ENCODE measurements at regions not wholly inside any gene's neighbourhood (a gene's known extent, or its start where the extent isn't known, plus 50 kb on each side); places are given as distances from the start of the nearest gene placed in this dataset.

- intact Hi-C loops (cut with micrococcal nuclease) = no loop called here
- no peaks in the 10 kb centered on the region for H3K36me3 Mint-ChIP-seq
- H3K4me3 Mint-ChIP-seq = no peak overlapping the region
These were observed 366.6 kb upstream of the CCL2 start for GRCh38 chr17:33888455-33888854.

GRCh38 chr17:33889040-33889439 is 366.0 kb upstream of the CCL2 start:
- H2AFZ ChIP-seq (ENCODE audit: insufficient read depth, low read depth, low read length, poor library complexity, severe bottlenecking) = no peak overlapping the region
- H3K79me2 ChIP-seq (ENCODE audit: insufficient read depth, low read length) = no peaks in the 10 kb centered on the region
- H3K36me3 ChIP-seq (replicated peaks in 1 of 2; ENCODE audit: control insufficient read depth in 1 of 2, insufficient read depth in 2 of 2, low read length in 2 of 2) = no peaks in the 10 kb centered on the region
- H3K4me3 ChIP-seq (replicated peaks in 1 of 3; ENCODE audit: low read depth in 2 of 3, low read length in 3 of 3) = no peak overlapping the region
- WGBS (ENCODE audit: insufficient coverage) = 0% methylated on average over 1 of the region's 2 CpGs
- intact Hi-C loops (cut with micrococcal nuclease) = no loop called here
- no peak overlapping the region for H3K27ac Mint-ChIP-seq
- H3K27me3 Mint-ChIP-seq (ENCODE audit: low read depth in 3 of 3) = peaks cover 0 to 13% (median 3%) of the 10 kb centered on the region in 3 donors
- no peaks in the 10 kb centered on the region for H3K9me3 ChIP-seq (replicated peaks in 1 of 2; ENCODE audit: control insufficient read depth in 1 of 2, insufficient read depth in 1 of 2, low read length in 2 of 2)
- H3K27ac ChIP-seq (ENCODE audit: low read depth in 1 of 2, low read length in 2 of 2) = no peak overlapping the region
- no peaks in the 10 kb centered on the region for H3K4me1 ChIP-seq (ENCODE audit: control insufficient read depth in 1 of 2, insufficient read depth in 2 of 2, low read length in 2 of 2)
- no peaks in the 10 kb centered on the region for H3K36me3 Mint-ChIP-seq
- H3K9me3 Mint-ChIP-seq = peaks cover 0 to 1% (median 0%) of the 10 kb centered on the region in 7 donors
- no peak for DNase-seq
- H4K20me1 ChIP-seq (ENCODE audit: insufficient read depth, low read length) = no peaks in the 10 kb centered on the region
- no peaks in the 10 kb centered on the region for H3K4me1 Mint-ChIP-seq
- TF ChIP-seq CTCF (IDR thresholded peaks at IDR 0.05) = no peak
- H3K4me3 Mint-ChIP-seq = no peak overlapping the region
- H3K9ac ChIP-seq (ENCODE audit: insufficient read depth, low read length, poor library complexity, severe bottlenecking) = no peak overlapping the region
- no peaks in the 10 kb centered on the region for H3K27me3 ChIP-seq (ENCODE audit: control insufficient read depth in 2 of 2, insufficient read depth in 2 of 2, low read length in 2 of 2)
- no peak overlapping the region for H3K4me2 ChIP-seq (replicated peaks; ENCODE audit: extremely low read depth, low read length, poor library complexity, severe bottlenecking)

More at GRCh38 chr17:33888455-33888854, 366.6 kb upstream of the CCL2 start:
- H3K4me1 ChIP-seq (ENCODE audit: control insufficient read depth in 1 of 2, insufficient read depth in 2 of 2, low read length in 2 of 2) = no peaks in the 10 kb centered on the region
- WGBS (ENCODE audit: insufficient coverage) = 83% methylated on average over 3 of the region's 3 CpGs
- Mint-ChIP-seq H3K27me3 (ENCODE audit: low read depth in 3 of 3) (peaks cover 0 to 14% (median 3%) of the 10 kb centered on the region in 3 donors), H3K27ac (no peak overlapping the region), H3K9me3 (peaks cover 0 to 1% (median 0%) of the 10 kb centered on the region in 7 donors), H3K4me1 (no peaks in the 10 kb centered on the region)
- no peak overlapping the region for H3K27ac ChIP-seq (ENCODE audit: low read depth in 1 of 2, low read length in 2 of 2)
- H3K79me2 ChIP-seq (ENCODE audit: insufficient read depth, low read length) = no peaks in the 10 kb centered on the region
- no peak overlapping the region for H3K4me3 ChIP-seq (replicated peaks in 1 of 3; ENCODE audit: low read depth in 2 of 3, low read length in 3 of 3)
- H3K27me3 ChIP-seq (ENCODE audit: control insufficient read depth in 2 of 2, insufficient read depth in 2 of 2, low read length in 2 of 2) = no peaks in the 10 kb centered on the region
- no peak for TF ChIP-seq CTCF (IDR thresholded peaks at IDR 0.05)
- H4K20me1 ChIP-seq (ENCODE audit: insufficient read depth, low read length) = no peaks in the 10 kb centered on the region
- no peaks in the 10 kb centered on the region for H3K9me3 ChIP-seq (replicated peaks in 1 of 2; ENCODE audit: control insufficient read depth in 1 of 2, insufficient read depth in 1 of 2, low read length in 2 of 2)
- no peak overlapping the region for H3K4me2 ChIP-seq (replicated peaks; ENCODE audit: extremely low read depth, low read length, poor library complexity, severe bottlenecking)
- H3K36me3 ChIP-seq (replicated peaks in 1 of 2; ENCODE audit: control insufficient read depth in 1 of 2, insufficient read depth in 2 of 2, low read length in 2 of 2) = no peaks in the 10 kb centered on the region
- no peak overlapping the region for H2AFZ ChIP-seq (ENCODE audit: insufficient read depth, low read depth, low read length, poor library complexity, severe bottlenecking)
- no peak for DNase-seq
- no peak overlapping the region for H3K9ac ChIP-seq (ENCODE audit: insufficient read depth, low read length, poor library complexity, severe bottlenecking)

All from CD14-positive monocyte (primary cell).